GM10248 (cell line): ENCODE measurements at regions not wholly inside any gene's neighbourhood (a gene's known extent, or its start where the extent isn't known, plus 50 kb on each side); places are given as distances from the start of the nearest gene placed in this dataset.

Experiments
- CTCF ChIA-PET: fragments of 300-600 bp; sonication (Branson Sonifier 250); formaldehyde crosslinking; extraction: SDS; loops from one replicate; lab custom pipeline; 2021; ENCODE audit warnings: antibody characterized with exemption; lab: Yijun Ruan, JAX
- POLR2A ChIA-PET: fragments of 350-650 bp; sonication (Branson Sonifier 250); formaldehyde crosslinking; extraction: SDS; loops from one replicate; lab custom pipeline; 2020; ENCODE audit warnings: antibody characterized with exemption; lab: Yijun Ruan, JAX
- DNase-seq: peaks from one replicate; pipeline ENCODE4 v3.0.0; 2012; ENCODE audit errors: extremely low spot score
- CTCF ChIP-seq: IDR thresholded peaks from 2 replicates; pipeline ENCODE4 v1.5.1; 2012; ENCODE audit warnings: mild to moderate bottlenecking, low read depth; ENCODE audit errors: extremely low read depth, missing control alignments, control extremely low read depth

- CTCF ChIA-PET, result no interaction called here
- DNase-seq, result no peak
- TF ChIP-seq CTCF, result no peak
- POLR2A ChIA-PET, result no interaction called here
Measured at GRCh38 chr18:53657257-53657656, 567.2 kb downstream of the MBD2 start.

- CTCF ChIA-PET, result no interaction called here
- no peak for TF ChIP-seq CTCF
- DNase-seq, result no peak
- POLR2A ChIA-PET, result no interaction called here
Measured at GRCh38 chr18:53649621-53650020, 574.8 kb downstream of the MBD2 start.

- no peak for TF ChIP-seq CTCF
- ChIA-PET POLR2A (no interaction called here), CTCF (interaction anchor here (2.1 kb wide), 1 partner anchor 11 kb away, joined by 4 read pairs; no protein-coding TSS in a partner anchor)
- no peak for DNase-seq
Measured at GRCh38 chr18:53644799-53645471, 579.5 kb downstream of the MBD2 start.

- POLR2A ChIA-PET, result no interaction called here
- DNase-seq, result no peak
- CTCF ChIA-PET, result no interaction called here
- TF ChIP-seq CTCF, result no peak
Measured at GRCh38 chr18:53639687-53640086, 584.8 kb downstream of the MBD2 start.

- DNase-seq, result no peak
- ChIA-PET CTCF (no interaction called here), POLR2A (no interaction called here)
- no peak for TF ChIP-seq CTCF
Measured at GRCh38 chr18:53629337-53629736, 595.1 kb downstream of the MBD2 start.

GRCh38 chr18:53625997-53626599, 598.4 kb downstream of the MBD2 start:
- TF ChIP-seq CTCF, result no peak
- POLR2A ChIA-PET, result no interaction called here
- CTCF ChIA-PET, result interaction anchor here (2.0 kb wide), 1 partner anchor 17 kb away, joined by 7 read pairs; no protein-coding TSS in a partner anchor
- no peak for DNase-seq
